NCI-H460 (cell line): ENCODE measurements at regions not wholly inside any gene's neighbourhood (a gene's known extent, or its start where the extent isn't known, plus 50 kb on each side); places are given as distances from the start of the nearest gene placed in this dataset.

ENCODE experiments used
- DNase-seq: peaks from one replicate; pipeline ENCODE4 v3.0.0-alpha.2; 2016; ENCODE audit warnings: low read depth; ENCODE audit errors: extremely low read depth

DNA sequence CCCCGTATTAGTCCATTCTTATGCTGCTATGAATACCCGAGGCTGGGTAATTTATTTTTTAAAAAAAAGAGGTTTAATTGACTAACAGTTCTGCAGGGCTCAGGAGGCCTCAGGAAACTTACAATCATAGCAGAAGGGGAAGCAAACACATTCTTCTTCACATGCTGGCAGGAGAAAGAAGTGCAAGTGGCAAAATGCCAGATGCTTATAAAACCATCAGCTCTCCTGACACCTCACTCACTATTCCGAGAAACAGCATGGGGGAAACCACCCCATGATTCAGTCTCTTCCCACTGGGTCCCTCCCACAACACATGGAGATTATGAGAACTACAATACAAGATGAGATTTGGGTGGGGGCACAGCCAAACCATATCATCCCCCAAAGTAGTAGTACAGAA lies 2148.5 kb upstream of the PIK3C3 start:
- no peak for DNase-seq

DNA sequence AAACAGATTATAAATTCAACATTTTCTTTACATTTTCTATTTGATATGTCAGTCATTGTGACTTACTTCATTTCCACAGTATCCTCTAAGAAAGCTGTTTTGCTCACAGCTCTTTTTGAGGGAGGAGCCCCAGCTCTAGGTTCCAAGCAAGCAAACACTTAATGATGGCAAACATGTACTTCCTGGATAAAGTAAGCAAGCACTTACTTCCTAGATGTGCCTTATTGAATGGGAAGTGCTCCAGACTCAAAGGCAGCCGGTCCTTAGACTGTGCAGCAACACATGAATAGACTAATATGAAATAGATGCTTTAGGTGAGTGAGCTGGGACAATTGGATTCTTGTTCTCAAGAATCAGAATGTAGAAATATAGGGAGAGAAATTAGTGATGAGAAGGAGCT lies 2149.8 kb upstream of the PIK3C3 start:
- no peak for DNase-seq

GRCh38 chr18:39802648-39803229 lies 2152.3 kb upstream of the PIK3C3 start:
- DNase-seq = no peak

- DNase-seq = no peak
Measured at GRCh38 chr18:39801848-39802247, 2153.2 kb upstream of the PIK3C3 start.

GRCh38 chr18:39801010-39801409 lies 2154.0 kb upstream of the PIK3C3 start:
- DNase-seq = no peak

GRCh38 chr18:39799006-39799405 lies 2156.0 kb upstream of the PIK3C3 start:
- DNase-seq = no peak

DNA sequence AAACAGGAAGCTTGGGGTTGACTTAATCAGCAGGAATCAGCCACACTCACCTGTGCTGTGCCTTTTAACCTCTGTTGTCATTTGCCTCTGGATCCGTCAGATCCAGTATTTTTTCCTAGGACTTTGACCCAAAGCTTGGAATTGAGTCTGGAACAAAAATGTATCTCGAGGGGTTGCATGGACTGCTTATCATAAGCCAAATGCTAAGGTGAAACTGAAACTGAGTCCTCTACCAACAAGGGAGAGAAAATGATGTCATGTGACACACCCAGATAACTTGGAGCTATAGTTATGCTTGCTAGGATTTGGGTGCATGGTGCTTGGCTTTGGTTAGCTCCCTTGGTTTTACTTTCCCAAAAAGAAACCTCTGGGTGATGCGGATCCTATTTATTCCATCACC lies 2158.6 kb upstream of the PIK3C3 start:
- DNase-seq = no peak

GRCh38 chr18:39795350-39795749 lies 2159.7 kb upstream of the PIK3C3 start:
- no peak for DNase-seq

DNA sequence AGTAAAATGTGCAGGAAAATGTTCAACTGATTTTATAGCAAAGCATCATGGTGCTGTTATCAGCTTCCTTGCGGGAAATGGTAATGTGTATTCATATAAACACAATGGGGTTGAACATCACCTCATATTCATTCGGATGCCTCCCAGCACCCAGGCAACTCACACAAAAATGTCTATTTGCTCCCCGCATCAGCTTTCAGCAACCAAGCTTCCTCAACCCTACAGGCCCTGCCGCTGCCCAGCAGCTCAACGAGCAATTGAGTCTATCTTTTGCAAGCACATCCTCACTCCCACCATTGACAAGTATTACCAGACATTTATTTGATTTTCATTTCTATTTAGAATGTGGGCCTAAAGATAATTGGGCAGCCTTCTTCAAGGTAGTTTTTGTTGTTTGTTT lies 2161.4 kb upstream of the PIK3C3 start:
- DNase-seq = no peak

- DNase-seq = no peak
Measured at GRCh38 chr18:39788383-39788782, 2166.7 kb upstream of the PIK3C3 start.

- DNase-seq = no peak
Measured at GRCh38 chr18:39786477-39786876, 2168.6 kb upstream of the PIK3C3 start.

GRCh38 chr18:39784541-39784940 lies 2170.5 kb upstream of the PIK3C3 start:
- no peak for DNase-seq

- DNase-seq = no peak
Measured at GRCh38 chr18:39781565-39781964, 2173.5 kb upstream of the PIK3C3 start.

DNA sequence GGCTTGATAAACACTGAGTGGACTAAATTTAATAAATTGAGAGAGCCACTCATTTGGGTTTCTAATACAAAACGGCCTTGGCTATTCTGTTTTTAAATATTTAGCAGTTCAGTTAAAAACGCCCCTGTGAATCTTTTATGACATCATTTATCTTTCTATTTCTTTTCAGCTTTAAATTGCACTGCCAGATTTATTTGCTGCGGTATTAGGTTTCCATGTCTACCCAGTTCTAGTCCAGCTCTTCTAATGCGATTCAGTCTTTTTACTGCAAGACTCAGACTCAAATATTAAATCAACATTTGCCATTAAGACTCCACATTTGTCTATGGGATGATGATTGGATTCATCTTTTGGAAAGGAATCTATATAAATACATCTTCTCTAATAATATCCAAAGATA lies 2174.3 kb upstream of the PIK3C3 start:
- DNase-seq = no peak

DNA sequence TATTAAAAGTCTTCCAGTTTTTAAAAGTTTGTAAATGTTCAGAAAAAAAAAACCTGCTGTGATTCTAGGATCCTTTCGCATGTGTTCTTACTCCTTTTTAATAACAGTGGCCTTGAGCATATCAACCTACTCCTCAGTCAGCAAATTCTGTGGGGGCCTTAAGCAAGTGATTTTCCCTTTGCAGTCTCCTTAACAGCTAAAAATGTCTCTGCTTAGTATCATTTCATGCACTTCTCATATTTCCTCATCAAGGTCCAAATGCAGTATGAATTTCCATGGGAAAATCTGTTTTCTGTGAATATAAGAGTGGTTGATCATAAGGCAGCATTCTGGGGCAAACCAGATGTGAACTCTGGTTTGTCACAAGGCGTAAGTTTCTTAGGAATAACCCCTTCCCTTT lies 2175.1 kb upstream of the PIK3C3 start:
- DNase-seq = no peak

GRCh38 chr18:39776766-39777165 lies 2178.3 kb upstream of the PIK3C3 start:
- no peak for DNase-seq

GRCh38 chr18:39774957-39775598 lies 2180.0 kb upstream of the PIK3C3 start:
- DNase-seq = no peak

- no peak for DNase-seq
Measured at GRCh38 chr18:39773646-39774045, 2181.4 kb upstream of the PIK3C3 start.

DNA sequence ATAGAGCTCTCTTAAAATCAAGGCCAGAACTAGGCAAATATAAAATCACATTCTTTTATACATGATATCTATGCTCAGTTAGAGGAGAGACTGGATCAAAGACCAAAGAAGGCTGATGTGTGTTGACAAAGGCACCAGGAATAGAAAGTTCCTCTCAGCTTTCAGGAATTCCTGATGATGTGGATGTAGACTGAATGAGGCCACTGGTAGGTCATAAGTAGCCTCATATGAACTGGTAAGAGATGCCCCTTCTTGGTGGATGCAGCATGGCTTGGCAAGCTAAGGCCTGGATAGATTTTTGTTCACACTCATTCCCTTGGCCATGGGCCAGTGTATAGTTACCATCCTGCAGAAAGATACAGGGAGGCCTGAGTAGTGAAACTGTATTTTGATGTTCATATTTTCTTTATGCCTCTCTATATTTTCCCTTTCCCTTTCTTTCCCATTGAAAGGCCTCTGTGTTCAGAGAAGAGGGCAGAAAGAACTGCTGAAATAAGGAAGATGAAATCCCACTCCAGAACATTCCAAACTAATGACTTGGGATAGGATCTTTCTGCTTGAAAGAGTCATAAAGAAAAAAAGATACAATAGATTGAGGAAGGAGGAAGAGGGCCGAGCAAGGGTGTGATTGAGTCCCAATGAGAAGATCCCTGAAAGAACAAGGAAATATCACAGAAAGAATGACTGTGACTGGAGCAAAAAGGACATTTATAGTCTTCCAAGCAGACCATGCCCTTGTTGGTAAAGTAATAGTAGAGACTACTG lies 2182.7 kb upstream of the PIK3C3 start:
- no peak for DNase-seq

DNA sequence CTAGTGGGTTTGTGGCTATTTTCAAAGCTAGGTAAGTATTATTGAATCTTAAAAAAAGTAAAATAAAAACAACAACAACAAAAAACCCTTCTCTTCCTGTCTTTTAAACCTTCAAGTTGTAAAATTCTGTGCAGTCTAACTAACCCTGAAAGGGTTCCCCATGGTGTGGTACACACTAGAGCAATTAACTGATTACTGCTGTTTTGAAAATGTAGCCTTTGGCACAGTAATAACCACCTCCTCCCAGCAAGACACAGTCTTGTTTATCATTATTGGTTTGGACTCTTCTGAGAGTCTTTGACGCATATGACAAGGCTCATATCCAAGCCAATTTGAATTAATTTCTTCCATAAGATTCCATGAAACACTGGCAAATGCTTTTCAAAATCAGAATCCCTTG lies 2184.6 kb upstream of the PIK3C3 start:
- DNase-seq = no peak

- no peak for DNase-seq
Measured at GRCh38 chr18:39764873-39765272, 2190.2 kb upstream of the PIK3C3 start.

- no peak for DNase-seq
Measured at GRCh38 chr18:39761273-39761672, 2193.8 kb upstream of the PIK3C3 start.
